ENCODE measurements at regions not wholly inside any gene's neighbourhood (a gene's known extent, or its start where the extent isn't known, plus 50 kb on each side); places are given as distances from the start of the nearest gene placed in this dataset.

- no peak overlapping the region for H3K4me3 ChIP-seq (ENCODE audit: low read depth, low read length)
- no peak for TF ChIP-seq CTCF (IDR thresholded peaks at IDR 0.05; ENCODE audit: low read depth, low read length)
Observed at GRCh38 chr16:54690306-54690705, 240.4 kb upstream of the IRX5 start.

GRCh38 chr16:54689072-54689865 lies 241.4 kb upstream of the IRX5 start:
- no peak overlapping the region for H3K4me3 ChIP-seq (ENCODE audit: low read depth, low read length)
- no peak for TF ChIP-seq CTCF (IDR thresholded peaks at IDR 0.05; ENCODE audit: low read depth, low read length)

GRCh38 chr16:54688339-54688738 lies 242.3 kb upstream of the IRX5 start:
- no peak overlapping the region for H3K4me3 ChIP-seq (ENCODE audit: low read depth, low read length)
- no peak for TF ChIP-seq CTCF (IDR thresholded peaks at IDR 0.05; ENCODE audit: low read depth, low read length)

- no peak overlapping the region for H3K4me3 ChIP-seq (ENCODE audit: low read depth, low read length)
Observed at GRCh38 chr16:54687043-54687899, 243.4 kb upstream of the IRX5 start.

GRCh38 chr16:54685682-54686081 lies 245.0 kb upstream of the IRX5 start:
- no peak overlapping the region for H3K4me3 ChIP-seq (ENCODE audit: low read depth, low read length)
- TF ChIP-seq CTCF (IDR thresholded peaks at IDR 0.05; ENCODE audit: low read depth, low read length): no peak

More at GRCh38 chr16:54687043-54687899, 243.4 kb upstream of the IRX5 start:
- TF ChIP-seq CTCF (IDR thresholded peaks at IDR 0.05; ENCODE audit: low read depth, low read length): no peak

- H3K4me3 ChIP-seq (ENCODE audit: low read depth, low read length): no peak overlapping the region
- no peak for TF ChIP-seq CTCF (IDR thresholded peaks at IDR 0.05; ENCODE audit: low read depth, low read length)
Observed at GRCh38 chr16:54679531-54679930, 251.1 kb upstream of the IRX5 start.

All from WI38 (cell line).